ENCODE measurements at regions not wholly inside any gene's neighbourhood (a gene's known extent, or its start where the extent isn't known, plus 50 kb on each side); places are given as distances from the start of the nearest gene placed in this dataset.

GRCh38 chr2:12299431-12299830 is 417.3 kb upstream of the TRIB2 start:
- no peak overlapping the region for H3K27ac Mint-ChIP-seq
- peaks cover 2% of the 10 kb centered on the region for H3K36me3 Mint-ChIP-seq
- H3K4me3 Mint-ChIP-seq = no peak overlapping the region
- no peaks in the 10 kb centered on the region for H3K27me3 Mint-ChIP-seq
- H3K9me3 Mint-ChIP-seq = peaks cover 0 to 2% (median 0%) of the 10 kb centered on the region in 3 donors
- peaks cover 2 to 6% (median 5%) of the 10 kb centered on the region in 3 donors for H3K4me1 Mint-ChIP-seq

GRCh38 chr2:12300019-12300602 is 416.6 kb upstream of the TRIB2 start:
- Mint-ChIP-seq H3K36me3 (peaks cover 2% of the 10 kb centered on the region), H3K27me3 (no peaks in the 10 kb centered on the region), H3K4me3 (no peak overlapping the region), H3K27ac (no peak overlapping the region), H3K9me3 (peaks cover 0 to 2% (median 0%) of the 10 kb centered on the region in 3 donors), H3K4me1 (peaks cover 2 to 6% (median 5%) of the 10 kb centered on the region in 3 donors)

GRCh38 chr2:12300927-12301326 is 415.8 kb upstream of the TRIB2 start:
- peaks cover 2 to 6% (median 5%) of the 10 kb centered on the region in 3 donors for H3K4me1 Mint-ChIP-seq
- H3K36me3 Mint-ChIP-seq = peaks cover 2% of the 10 kb centered on the region
- no peaks in the 10 kb centered on the region for H3K27me3 Mint-ChIP-seq
- H3K27ac Mint-ChIP-seq = no peak overlapping the region
- peaks cover 0 to 2% (median 0%) of the 10 kb centered on the region in 3 donors for H3K9me3 Mint-ChIP-seq
- no peak overlapping the region for H3K4me3 Mint-ChIP-seq

- peaks cover 0 to under 1% (median 0%) of the 10 kb centered on the region in 3 donors for H3K9me3 Mint-ChIP-seq
- no peaks in the 10 kb centered on the region for H3K27me3 Mint-ChIP-seq
- no peak overlapping the region for H3K4me3 Mint-ChIP-seq
- H3K27ac Mint-ChIP-seq = no peak overlapping the region
- H3K36me3 Mint-ChIP-seq = peaks cover under 1% of the 10 kb centered on the region
- peaks cover 2 to 6% (median 5%) of the 10 kb centered on the region in 3 donors for H3K4me1 Mint-ChIP-seq
Observed at GRCh38 chr2:12302140-12302539, 414.6 kb upstream of the TRIB2 start.

GRCh38 chr2:12302691-12303090 is 414.0 kb upstream of the TRIB2 start:
- Mint-ChIP-seq H3K27me3 (no peaks in the 10 kb centered on the region), H3K4me1 (peaks cover 2 to 6% (median 5%) of the 10 kb centered on the region in 3 donors), H3K27ac (no peak overlapping the region), H3K36me3 (no peaks in the 10 kb centered on the region), H3K4me3 (no peak overlapping the region), H3K9me3 (no peaks in the 10 kb centered on the region)

- Mint-ChIP-seq H3K27me3 (no peaks in the 10 kb centered on the region), H3K36me3 (no peaks in the 10 kb centered on the region), H3K9me3 (no peaks in the 10 kb centered on the region), H3K27ac (no peak overlapping the region), H3K4me1 (peaks cover 2 to 6% (median 5%) of the 10 kb centered on the region in 3 donors), H3K4me3 (no peak overlapping the region)
Observed at GRCh38 chr2:12303181-12304030, 413.3 kb upstream of the TRIB2 start.

- H3K36me3 Mint-ChIP-seq = peaks cover 1% of the 10 kb centered on the region
- no peak overlapping the region for H3K4me3 Mint-ChIP-seq
- H3K9me3 Mint-ChIP-seq = no peaks in the 10 kb centered on the region
- H3K27ac Mint-ChIP-seq = peak overlapping the region in 1 of 3 donors; percentile 14
- H3K27me3 Mint-ChIP-seq = no peaks in the 10 kb centered on the region
- H3K4me1 Mint-ChIP-seq = peaks cover 2 to 6% (median 5%) of the 10 kb centered on the region in 3 donors
Observed at GRCh38 chr2:12304564-12305171, 412.1 kb upstream of the TRIB2 start.

- Mint-ChIP-seq H3K36me3 (peaks cover 1% of the 10 kb centered on the region), H3K4me1 (peaks cover 2 to 6% (median 5%) of the 10 kb centered on the region in 3 donors), H3K4me3 (no peak overlapping the region), H3K9me3 (no peaks in the 10 kb centered on the region), H3K27me3 (no peaks in the 10 kb centered on the region), H3K27ac (no peak overlapping the region)
Observed at GRCh38 chr2:12305931-12306330, 410.8 kb upstream of the TRIB2 start.

- peaks cover 1% of the 10 kb centered on the region for H3K27me3 Mint-ChIP-seq
- H3K27ac Mint-ChIP-seq = no peak overlapping the region
- peaks cover 0 to 7% (median 5%) of the 10 kb centered on the region in 3 donors for H3K4me1 Mint-ChIP-seq
- H3K36me3 Mint-ChIP-seq = peaks cover 1% of the 10 kb centered on the region
- no peaks in the 10 kb centered on the region for H3K9me3 Mint-ChIP-seq
- H3K4me3 Mint-ChIP-seq = no peak overlapping the region
Observed at GRCh38 chr2:12310399-12310798, 406.3 kb upstream of the TRIB2 start.

GRCh38 chr2:12313445-12314126 is 403.1 kb upstream of the TRIB2 start:
- H3K4me1 Mint-ChIP-seq = peaks cover 0 to 7% (median 5%) of the 10 kb centered on the region in 3 donors
- peaks cover 1% of the 10 kb centered on the region for H3K27me3 Mint-ChIP-seq
- no peaks in the 10 kb centered on the region for H3K9me3 Mint-ChIP-seq
- H3K4me3 Mint-ChIP-seq = peak overlapping the region in 1 of 4 donors; percentile 77
- peaks cover 1% of the 10 kb centered on the region for H3K36me3 Mint-ChIP-seq
- peak overlapping the region in 1 of 3 donors; percentile 16 for H3K27ac Mint-ChIP-seq

- H3K4me1 Mint-ChIP-seq = peaks cover 0 to 9% (median 7%) of the 10 kb centered on the region in 3 donors
- H3K36me3 Mint-ChIP-seq = no peaks in the 10 kb centered on the region
- no peaks in the 10 kb centered on the region for H3K9me3 Mint-ChIP-seq
- peak overlapping the region in 1 of 3 donors; percentile 16 for H3K27ac Mint-ChIP-seq
- H3K4me3 Mint-ChIP-seq = peak overlapping the region in 2 of 4 donors; percentile 77
- H3K27me3 Mint-ChIP-seq = peaks cover 1% of the 10 kb centered on the region
Observed at GRCh38 chr2:12314127-12314760, 402.5 kb upstream of the TRIB2 start.

GRCh38 chr2:12315224-12315623 is 401.5 kb upstream of the TRIB2 start:
- peaks cover 1% of the 10 kb centered on the region for H3K27me3 Mint-ChIP-seq
- no peaks in the 10 kb centered on the region for H3K36me3 Mint-ChIP-seq
- H3K4me1 Mint-ChIP-seq = peaks cover 6 to 14% (median 12%) of the 10 kb centered on the region in 3 donors
- no peaks in the 10 kb centered on the region for H3K9me3 Mint-ChIP-seq
- no peak overlapping the region for H3K4me3 Mint-ChIP-seq
- no peak overlapping the region for H3K27ac Mint-ChIP-seq

- Mint-ChIP-seq H3K9me3 (no peaks in the 10 kb centered on the region), H3K27ac (no peak overlapping the region), H3K27me3 (peaks cover 1% of the 10 kb centered on the region), H3K4me1 (peaks cover 9 to 15% (median 13%) of the 10 kb centered on the region in 3 donors), H3K36me3 (no peaks in the 10 kb centered on the region), H3K4me3 (no peak overlapping the region)
Observed at GRCh38 chr2:12316476-12316875, 400.3 kb upstream of the TRIB2 start.

GRCh38 chr2:12317286-12317685 is 399.4 kb upstream of the TRIB2 start:
- Mint-ChIP-seq H3K36me3 (no peaks in the 10 kb centered on the region), H3K9me3 (no peaks in the 10 kb centered on the region), H3K27me3 (peaks cover 1% of the 10 kb centered on the region), H3K4me1 (peaks cover 9 to 15% (median 13%) of the 10 kb centered on the region in 3 donors), H3K27ac (no peak overlapping the region), H3K4me3 (no peak overlapping the region)

Measured in IgD-negative memory B cell (primary cell).